ENCODE measurements at regions not wholly inside any gene's neighbourhood (a gene's known extent, or its start where the extent isn't known, plus 50 kb on each side); places are given as distances from the start of the nearest gene placed in this dataset.
"Not testable (repeated sequence)": the region's sequence is repeated elsewhere in the genome, so short reads cannot be mapped to it uniquely, and the experiment has no call there.

GRCh38 chr3:166993015-166993630 lies 387.0 kb downstream of the ZBBX start:
- H3K23ac ChIP-seq (ENCODE audit: low read depth, low read length, poor library complexity) = no peak overlapping the region
- no peak overlapping the region for H3K4me2 ChIP-seq (ENCODE audit: insufficient read depth, low read length, poor library complexity, severe bottlenecking)
- no peak overlapping the region for H3K9ac ChIP-seq (ENCODE audit: low read depth, low read length, poor library complexity)
- no peaks in the 10 kb centered on the region for H3K9me3 ChIP-seq (replicated peaks in 1 of 2; ENCODE audit: control insufficient read depth in 2 of 2, insufficient read depth in 1 of 2, low read depth in 1 of 2, low read length in 2 of 2)
- no peak overlapping the region for H3K4me3 ChIP-seq (ENCODE audit: low read length in 2 of 2)
- H2BK120ac ChIP-seq (ENCODE audit: low read depth, low read length) = no peak overlapping the region
- H2BK12ac ChIP-seq (ENCODE audit: low read length) = no peak overlapping the region
- H2AK5ac ChIP-seq (ENCODE audit: low read depth, low read length) = no peak overlapping the region
- H3K4me1 ChIP-seq (ENCODE audit: control insufficient read depth in 2 of 2, insufficient read depth in 1 of 2, low read depth in 1 of 2, low read length in 2 of 2) = peaks cover 0 to 2% of the 10 kb centered on the region in 2 donors
- no peak overlapping the region for H3K27ac ChIP-seq (replicated peaks; ENCODE audit: low read length)
- no peak overlapping the region for H3K14ac ChIP-seq (ENCODE audit: low read length)
- no peak overlapping the region for H2BK15ac ChIP-seq (ENCODE audit: low read length)
- H3K79me1 ChIP-seq (ENCODE audit: low read depth, low read length) = no peaks in the 10 kb centered on the region
- no peak overlapping the region for H2BK5ac ChIP-seq (ENCODE audit: low read length)
- H3K18ac ChIP-seq (ENCODE audit: low read length) = no peak overlapping the region
- no peaks in the 10 kb centered on the region for H3K36me3 ChIP-seq (replicated peaks in 1 of 2; ENCODE audit: control insufficient read depth in 2 of 2, insufficient read depth in 2 of 2, low read length in 2 of 2)
- WGBS, 2 donors (ENCODE audit: extremely low coverage in 2 of 2, insufficient read length in 2 of 2, insufficient replicate concordance in 1 of 2) = no CpG with 5 or more reads among the region's 2 CpGs
- H4K91ac ChIP-seq (ENCODE audit: low read depth, low read length, poor library complexity) = no peak overlapping the region
- H4K8ac ChIP-seq (ENCODE audit: low read depth, low read length) = no peak overlapping the region
- no peak overlapping the region for H2AFZ ChIP-seq (ENCODE audit: low read length)
- H3K4ac ChIP-seq (ENCODE audit: low read length) = no peak overlapping the region
- no peaks in the 10 kb centered on the region for H3K27me3 ChIP-seq (ENCODE audit: control insufficient read depth in 3 of 3, insufficient read depth in 3 of 3, low read depth in 1 of 3, low read length in 3 of 3)
- no peak for DNase-seq (ENCODE audit: low spot score)

- no peak overlapping the region for H3K4ac ChIP-seq (ENCODE audit: low read length)
- no peaks in the 10 kb centered on the region for H3K4me1 ChIP-seq (ENCODE audit: control insufficient read depth in 2 of 2, insufficient read depth in 1 of 2, low read depth in 1 of 2, low read length in 2 of 2)
- H2BK120ac ChIP-seq (ENCODE audit: low read depth, low read length) = no peak overlapping the region
- no peak overlapping the region for H3K4me3 ChIP-seq (ENCODE audit: low read length in 2 of 2)
- no peak overlapping the region for H2AFZ ChIP-seq (ENCODE audit: low read length)
- no peak overlapping the region for H3K23ac ChIP-seq (ENCODE audit: low read depth, low read length, poor library complexity)
- H4K8ac ChIP-seq (ENCODE audit: low read depth, low read length) = no peak overlapping the region
- H3K79me1 ChIP-seq (ENCODE audit: low read depth, low read length) = no peaks in the 10 kb centered on the region
- H3K27ac ChIP-seq (replicated peaks; ENCODE audit: low read length) = no peak overlapping the region
- H2AK5ac ChIP-seq (ENCODE audit: low read depth, low read length) = no peak overlapping the region
- no peaks in the 10 kb centered on the region for H3K9me3 ChIP-seq (replicated peaks in 1 of 2; ENCODE audit: control insufficient read depth in 2 of 2, insufficient read depth in 1 of 2, low read depth in 1 of 2, low read length in 2 of 2)
- no peaks in the 10 kb centered on the region for H3K27me3 ChIP-seq (ENCODE audit: control insufficient read depth in 3 of 3, insufficient read depth in 3 of 3, low read depth in 1 of 3, low read length in 3 of 3)
- H2BK5ac ChIP-seq (ENCODE audit: low read length) = no peak overlapping the region
- no peak overlapping the region for H3K9ac ChIP-seq (ENCODE audit: low read depth, low read length, poor library complexity)
- H3K18ac ChIP-seq (ENCODE audit: low read length) = no peak overlapping the region
- H2BK12ac ChIP-seq (ENCODE audit: low read length) = no peak overlapping the region
- no peaks in the 10 kb centered on the region for H3K36me3 ChIP-seq (replicated peaks in 1 of 2; ENCODE audit: control insufficient read depth in 2 of 2, insufficient read depth in 2 of 2, low read length in 2 of 2)
- H3K14ac ChIP-seq (ENCODE audit: low read length) = no peak overlapping the region
- no peak overlapping the region for H2BK15ac ChIP-seq (ENCODE audit: low read length)
- no peak for DNase-seq (ENCODE audit: low spot score)
- H4K91ac ChIP-seq (ENCODE audit: low read depth, low read length, poor library complexity) = no peak overlapping the region
- H3K4me2 ChIP-seq (ENCODE audit: insufficient read depth, low read length, poor library complexity, severe bottlenecking) = no peak overlapping the region
These were observed 394.1 kb downstream of the ZBBX start for GRCh38 chr3:166986000-166986399.

GRCh38 chr3:166975796-166976195 lies 404.3 kb downstream of the ZBBX start:
- H3K27me3 ChIP-seq (ENCODE audit: control insufficient read depth in 3 of 3, insufficient read depth in 3 of 3, low read depth in 1 of 3, low read length in 3 of 3); H3K23ac ChIP-seq (ENCODE audit: low read depth, low read length, poor library complexity); DNase-seq (ENCODE audit: low spot score); H3K18ac ChIP-seq (ENCODE audit: low read length); H3K14ac ChIP-seq (ENCODE audit: low read length); H2BK5ac ChIP-seq (ENCODE audit: low read length); H3K79me1 ChIP-seq (ENCODE audit: low read depth, low read length); H4K91ac ChIP-seq (ENCODE audit: low read depth, low read length, poor library complexity); H2BK12ac ChIP-seq (ENCODE audit: low read length); H2AK5ac ChIP-seq (ENCODE audit: low read depth, low read length); H4K8ac ChIP-seq (ENCODE audit: low read depth, low read length); H3K9ac ChIP-seq (ENCODE audit: low read depth, low read length, poor library complexity); H2AFZ ChIP-seq (ENCODE audit: low read length); H2BK15ac ChIP-seq (ENCODE audit: low read length); H3K27ac ChIP-seq (replicated peaks; ENCODE audit: low read length); H3K4me1 ChIP-seq (ENCODE audit: control insufficient read depth in 2 of 2, insufficient read depth in 1 of 2, low read depth in 1 of 2, low read length in 2 of 2); H3K4ac ChIP-seq (ENCODE audit: low read length); H3K9me3 ChIP-seq (replicated peaks in 1 of 2; ENCODE audit: control insufficient read depth in 2 of 2, insufficient read depth in 1 of 2, low read depth in 1 of 2, low read length in 2 of 2); H3K4me2 ChIP-seq (ENCODE audit: insufficient read depth, low read length, poor library complexity, severe bottlenecking); H3K36me3 ChIP-seq (replicated peaks in 1 of 2; ENCODE audit: control insufficient read depth in 2 of 2, insufficient read depth in 2 of 2, low read length in 2 of 2); H2BK120ac ChIP-seq (ENCODE audit: low read depth, low read length); H3K4me3 ChIP-seq (ENCODE audit: low read length in 2 of 2): not testable (repeated sequence)
- WGBS, 2 donors (ENCODE audit: extremely low coverage in 2 of 2, insufficient read length in 2 of 2, insufficient replicate concordance in 1 of 2) = no CpG with 5 or more reads among the region's 36 CpGs

DNA sequence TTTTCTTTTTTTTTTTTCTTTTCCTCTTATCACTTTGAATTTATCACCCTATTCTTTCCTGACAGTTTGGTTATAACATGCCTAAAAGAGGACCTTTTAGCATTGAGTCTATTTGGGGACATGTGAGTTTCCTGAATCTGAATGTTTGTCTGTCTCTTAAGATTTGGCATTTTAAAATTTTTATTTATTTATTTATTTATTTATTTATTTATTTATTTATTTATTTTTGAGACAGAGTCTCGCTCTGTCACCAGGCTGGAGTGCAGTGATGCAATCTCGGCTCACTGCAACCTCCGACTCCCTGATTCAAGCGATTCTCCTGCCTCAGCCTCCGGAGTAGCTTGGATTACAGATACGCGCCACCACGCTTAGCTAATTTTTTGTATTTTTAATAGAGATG lies 412.4 kb downstream of the ZBBX start:
- H3K9ac ChIP-seq (ENCODE audit: low read depth, low read length, poor library complexity); H2AK5ac ChIP-seq (ENCODE audit: low read depth, low read length); H4K91ac ChIP-seq (ENCODE audit: low read depth, low read length, poor library complexity); H2BK15ac ChIP-seq (ENCODE audit: low read length); H3K14ac ChIP-seq (ENCODE audit: low read length); H3K36me3 ChIP-seq (replicated peaks in 1 of 2; ENCODE audit: control insufficient read depth in 2 of 2, insufficient read depth in 2 of 2, low read length in 2 of 2); H3K4me3 ChIP-seq (ENCODE audit: low read length in 2 of 2); H3K9me3 ChIP-seq (replicated peaks in 1 of 2; ENCODE audit: control insufficient read depth in 2 of 2, insufficient read depth in 1 of 2, low read depth in 1 of 2, low read length in 2 of 2); H2BK5ac ChIP-seq (ENCODE audit: low read length); H2AFZ ChIP-seq (ENCODE audit: low read length); H3K23ac ChIP-seq (ENCODE audit: low read depth, low read length, poor library complexity); H2BK120ac ChIP-seq (ENCODE audit: low read depth, low read length); H3K79me1 ChIP-seq (ENCODE audit: low read depth, low read length); H3K4me1 ChIP-seq (ENCODE audit: control insufficient read depth in 2 of 2, insufficient read depth in 1 of 2, low read depth in 1 of 2, low read length in 2 of 2); H3K4me2 ChIP-seq (ENCODE audit: insufficient read depth, low read length, poor library complexity, severe bottlenecking); H2BK12ac ChIP-seq (ENCODE audit: low read length); H3K4ac ChIP-seq (ENCODE audit: low read length); H3K18ac ChIP-seq (ENCODE audit: low read length); H3K27me3 ChIP-seq (ENCODE audit: control insufficient read depth in 3 of 3, insufficient read depth in 3 of 3, low read depth in 1 of 3, low read length in 3 of 3); DNase-seq (ENCODE audit: low spot score); H4K8ac ChIP-seq (ENCODE audit: low read depth, low read length); H3K27ac ChIP-seq (replicated peaks; ENCODE audit: low read length): not testable (repeated sequence)
- WGBS, 2 donors (ENCODE audit: extremely low coverage in 2 of 2, insufficient read length in 2 of 2, insufficient replicate concordance in 1 of 2) = no CpG with 5 or more reads among the region's 8 CpGs
